A673 (cell line): ENCODE measurements at regions not wholly inside any gene's neighbourhood (a gene's known extent, or its start where the extent isn't known, plus 50 kb on each side); places are given as distances from the start of the nearest gene placed in this dataset.

Source experiments
- EZH2 ChIP-seq: fragments of 200-600 bp; sonication (generic); IDR thresholded peaks from 2 replicates; pipeline ENCODE4 v1.6.1; 2017; ENCODE audit warnings: borderline replicate concordance, low read depth, mild to moderate bottlenecking, mixed read lengths, antibody characterized with exemption, low read length; ENCODE audit not compliant: poor library complexity, severe bottlenecking
- TF ChIP-seq, protein P1 (sequence below): fragments of 300-800, 200-600 bp; sonication (generic); conservative IDR thresholded peaks from 2 replicates; pipeline ENCODE4 v1.5.1; 2017; ENCODE audit warnings: low read depth, mild to moderate bottlenecking, antibody characterized with exemption, low read length, moderate library complexity, mixed read lengths

GRCh38 chr16:5917436-5918195 lies 820.0 kb upstream of the EEF2KMT start:
- TF ChIP-seq, protein P1, sequence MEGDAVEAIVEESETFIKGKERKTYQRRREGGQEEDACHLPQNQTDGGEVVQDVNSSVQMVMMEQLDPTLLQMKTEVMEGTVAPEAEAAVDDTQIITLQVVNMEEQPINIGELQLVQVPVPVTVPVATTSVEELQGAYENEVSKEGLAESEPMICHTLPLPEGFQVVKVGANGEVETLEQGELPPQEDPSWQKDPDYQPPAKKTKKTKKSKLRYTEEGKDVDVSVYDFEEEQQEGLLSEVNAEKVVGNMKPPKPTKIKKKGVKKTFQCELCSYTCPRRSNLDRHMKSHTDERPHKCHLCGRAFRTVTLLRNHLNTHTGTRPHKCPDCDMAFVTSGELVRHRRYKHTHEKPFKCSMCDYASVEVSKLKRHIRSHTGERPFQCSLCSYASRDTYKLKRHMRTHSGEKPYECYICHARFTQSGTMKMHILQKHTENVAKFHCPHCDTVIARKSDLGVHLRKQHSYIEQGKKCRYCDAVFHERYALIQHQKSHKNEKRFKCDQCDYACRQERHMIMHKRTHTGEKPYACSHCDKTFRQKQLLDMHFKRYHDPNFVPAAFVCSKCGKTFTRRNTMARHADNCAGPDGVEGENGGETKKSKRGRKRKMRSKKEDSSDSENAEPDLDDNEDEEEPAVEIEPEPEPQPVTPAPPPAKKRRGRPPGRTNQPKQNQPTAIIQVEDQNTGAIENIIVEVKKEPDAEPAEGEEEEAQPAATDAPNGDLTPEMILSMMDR, result no peak
- no peak for TF ChIP-seq EZH2
